OCI-M1 (cell line): ENCODE measurements at regions not wholly inside any gene's neighbourhood (a gene's known extent, or its start where the extent isn't known, plus 50 kb on each side); places are given as distances from the start of the nearest gene placed in this dataset.
"Not testable (repeated sequence)": the region's sequence is repeated elsewhere in the genome, so short reads cannot be mapped to it uniquely, and the experiment has no call there.

Experiments used
- DNase-seq: peaks from one replicate; lab custom pipeline; 2025; lab: John Stamatoyannopoulos, UW

- no peak for DNase-seq
Measured at GRCh38 chr10:123221418-123221817, 67.2 kb downstream of the BUB3 start.

GRCh38 chr10:123222832-123223231 is 68.6 kb downstream of the BUB3 start:
- no peak for DNase-seq

- no peak for DNase-seq
Measured at GRCh38 chr10:123227706-123228105, 73.5 kb downstream of the BUB3 start.

- no peak for DNase-seq
Measured at GRCh38 chr10:123229927-123230630, 75.9 kb downstream of the BUB3 start.

GRCh38 chr10:123232879-123233278 is 78.7 kb downstream of the BUB3 start:
- not testable (repeated sequence) for DNase-seq

- DNase-seq = not testable (repeated sequence)
Measured at GRCh38 chr10:123235014-123235413, 80.8 kb downstream of the BUB3 start.

GRCh38 chr10:123236126-123236525 is 81.9 kb downstream of the BUB3 start:
- DNase-seq = peak; percentile 21

- no peak for DNase-seq
Measured at GRCh38 chr10:123240250-123240649, 86.0 kb downstream of the BUB3 start.

- no peak for DNase-seq
Measured at GRCh38 chr10:123240776-123241175, 86.6 kb downstream of the BUB3 start.

GRCh38 chr10:123241391-123242141 is 87.4 kb downstream of the BUB3 start:
- DNase-seq = no peak

GRCh38 chr10:123244747-123245146 is 90.5 kb downstream of the BUB3 start:
- DNase-seq = no peak

- no peak for DNase-seq
Measured at GRCh38 chr10:123245264-123245663, 91.1 kb downstream of the BUB3 start.

- no peak for DNase-seq
Measured at GRCh38 chr10:123249894-123250293, 95.7 kb downstream of the BUB3 start.

- DNase-seq = no peak
Measured at GRCh38 chr10:123250640-123251039, 96.4 kb downstream of the BUB3 start.

- no peak for DNase-seq
Measured at GRCh38 chr10:123252779-123253178, 98.6 kb downstream of the BUB3 start.

- DNase-seq = not testable (repeated sequence)
Measured at GRCh38 chr10:123254343-123254742, 100.1 kb downstream of the BUB3 start.

- DNase-seq = no peak
Measured at GRCh38 chr10:123257904-123258456, 103.8 kb downstream of the BUB3 start.

- DNase-seq = no peak
Measured at GRCh38 chr10:123259081-123259480, 104.9 kb downstream of the BUB3 start.

GRCh38 chr10:123259791-123260190 is 105.6 kb downstream of the BUB3 start:
- no peak for DNase-seq

GRCh38 chr10:123262456-123262855 is 108.3 kb downstream of the BUB3 start:
- DNase-seq = no peak

GRCh38 chr10:123266971-123267370 is 112.8 kb downstream of the BUB3 start:
- no peak for DNase-seq

GRCh38 chr10:123269017-123269552 is 114.9 kb downstream of the BUB3 start:
- no peak for DNase-seq

GRCh38 chr10:123269675-123270074 is 115.5 kb downstream of the BUB3 start:
- DNase-seq = no peak
